Upper lobe of left lung (tissue), 6 donors: ENCODE measurements at regions not wholly inside any gene's neighbourhood (a gene's known extent, or its start where the extent isn't known, plus 50 kb on each side); places are given as distances from the start of the nearest gene placed in this dataset.

Experiments used
- ATAC-seq, 2 donors: fragments of 200-7000 bp; cut with Tn5 transposase; one replicate each; pipeline ENCODE4 v1.9.1; 2022; ENCODE audit warnings: mild to moderate bottlenecking in 2 of 2, moderate library complexity in 2 of 2; ENCODE audit not compliant: low FRiP score in 2 of 2
- DNase-seq, 2 donors: peaks; one replicate each; pipeline ENCODE4 v3.0.0-alpha.2; 2019 to 2020
- H3K27ac ChIP-seq, 4 donors: fragments of 200-600 bp; sonication (generic); one replicate each; pipeline ENCODE4 v1.5.1; 2016 to 2019
- H3K27me3 ChIP-seq, 4 donors: fragments of 200-600 bp; sonication (generic); one replicate each; pipeline ENCODE4 v1.5.1; 2017 to 2019
- H3K36me3 ChIP-seq, 4 donors: fragments of 200-600 bp; sonication (generic); one replicate each; pipeline ENCODE4 v1.5.1; 2016 to 2019
- H3K4me1 ChIP-seq, 4 donors: fragments of 200-600 bp; sonication (generic); one replicate each; pipeline ENCODE4 v1.5.1; 2018 to 2019
- H3K4me3 ChIP-seq, 4 donors: fragments of 200-600 bp; sonication (generic); one replicate each; pipeline ENCODE4 v1.5.1; 2017 to 2019; ENCODE audit warnings: mild to moderate bottlenecking in 2 of 4, moderate library complexity in 1 of 4
- H3K9me3 ChIP-seq, 4 donors: fragments of 200-600 bp; sonication (generic); one replicate each; pipeline ENCODE4 v1.5.1; 2018 to 2019
- EP300 ChIP-seq, 4 donors: sonication (generic); formaldehyde crosslinking; IDR thresholded peaks; one replicate each; pipeline ENCODE4 v1.5.1; 2017; ENCODE audit warnings: antibody characterized with exemption in 4 of 4, control low read depth in 2 of 4
- POLR2A ChIP-seq, 4 donors: fragments of 450-650 bp; IDR thresholded peaks; one replicate each; pipeline ENCODE4 v1.5.1; 2016 to 2017; ENCODE audit warnings: antibody characterized with exemption in 4 of 4, mild to moderate bottlenecking in 2 of 4
- POLR2AphosphoS5 ChIP-seq, 2 donors: sonication (generic); formaldehyde crosslinking; IDR thresholded peaks; one replicate each; pipeline ENCODE4 v1.5.1; 2017; ENCODE audit warnings: antibody characterized with exemption in 2 of 2
- WGBS, 2 donors: methylation state at CpG; one replicate each; pipeline ENCODE4 v1.1.5; 2017 to 2018; 5-methylcytosine and 5-hydroxymethylcytosine counted together
- TF ChIP-seq, protein P1 (sequence below), 6 experiments: fragments of 450-650 bp in 4 of 6; fragments of 200-600 bp in 2 of 6; sonication (generic) in 2 of 6; IDR thresholded peaks; one replicate each; pipeline ENCODE4 v1.5.1; 2016 to 2019; ENCODE audit warnings: antibody characterized with exemption in 6 of 6
- donor health status: DM: no; HTN: no; CAD: no; lungs with moderate emphysema.
- donor health status: DM: no; HTN: yes; CAD: no; lungs with severe emphysema.

DNA sequence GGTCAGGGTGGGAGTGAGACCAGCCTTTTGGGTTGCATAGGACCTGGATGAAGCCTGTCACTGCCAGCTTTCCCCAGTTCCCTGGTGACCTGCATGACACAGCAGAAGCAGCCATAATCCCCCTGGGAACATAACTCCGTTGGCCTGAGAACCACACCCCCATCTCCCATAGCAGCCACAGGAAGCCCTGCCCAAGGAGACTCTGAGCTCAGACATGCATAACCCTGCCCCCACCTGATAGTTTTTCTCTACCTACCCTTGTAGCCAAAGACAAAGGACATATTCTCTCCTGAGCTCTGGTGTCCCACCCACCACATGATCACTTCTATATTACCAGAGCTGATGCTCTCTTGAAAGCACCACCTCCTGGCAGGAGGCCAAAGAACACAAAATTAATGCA, 413.5 kb upstream of the HTR2A start:
- Histone ChIP-seq H3K4me1 (no peaks in the 10 kb centered on the region), H3K36me3 (no peaks in the 10 kb centered on the region), H3K4me3 (no peak overlapping the region), H3K27me3 (no peaks in the 10 kb centered on the region), H3K9me3 (no peaks in the 10 kb centered on the region), H3K27ac (no peak overlapping the region)
- TF ChIP-seq EP300 (IDR thresholded peaks at IDR 0.05): no peak
- no peak for TF ChIP-seq POLR2AphosphoS5 (IDR thresholded peaks at IDR 0.05)
- TF ChIP-seq, protein P1, sequence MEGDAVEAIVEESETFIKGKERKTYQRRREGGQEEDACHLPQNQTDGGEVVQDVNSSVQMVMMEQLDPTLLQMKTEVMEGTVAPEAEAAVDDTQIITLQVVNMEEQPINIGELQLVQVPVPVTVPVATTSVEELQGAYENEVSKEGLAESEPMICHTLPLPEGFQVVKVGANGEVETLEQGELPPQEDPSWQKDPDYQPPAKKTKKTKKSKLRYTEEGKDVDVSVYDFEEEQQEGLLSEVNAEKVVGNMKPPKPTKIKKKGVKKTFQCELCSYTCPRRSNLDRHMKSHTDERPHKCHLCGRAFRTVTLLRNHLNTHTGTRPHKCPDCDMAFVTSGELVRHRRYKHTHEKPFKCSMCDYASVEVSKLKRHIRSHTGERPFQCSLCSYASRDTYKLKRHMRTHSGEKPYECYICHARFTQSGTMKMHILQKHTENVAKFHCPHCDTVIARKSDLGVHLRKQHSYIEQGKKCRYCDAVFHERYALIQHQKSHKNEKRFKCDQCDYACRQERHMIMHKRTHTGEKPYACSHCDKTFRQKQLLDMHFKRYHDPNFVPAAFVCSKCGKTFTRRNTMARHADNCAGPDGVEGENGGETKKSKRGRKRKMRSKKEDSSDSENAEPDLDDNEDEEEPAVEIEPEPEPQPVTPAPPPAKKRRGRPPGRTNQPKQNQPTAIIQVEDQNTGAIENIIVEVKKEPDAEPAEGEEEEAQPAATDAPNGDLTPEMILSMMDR (IDR thresholded peaks at IDR 0.05): no peak
- TF ChIP-seq POLR2A (IDR thresholded peaks at IDR 0.05): no peak
- DNase-seq (no peak), ATAC-seq (no peak)
- 94 to 100% methylated on average over 1 of the region's 1 CpG for WGBS, 2 donors

DNA sequence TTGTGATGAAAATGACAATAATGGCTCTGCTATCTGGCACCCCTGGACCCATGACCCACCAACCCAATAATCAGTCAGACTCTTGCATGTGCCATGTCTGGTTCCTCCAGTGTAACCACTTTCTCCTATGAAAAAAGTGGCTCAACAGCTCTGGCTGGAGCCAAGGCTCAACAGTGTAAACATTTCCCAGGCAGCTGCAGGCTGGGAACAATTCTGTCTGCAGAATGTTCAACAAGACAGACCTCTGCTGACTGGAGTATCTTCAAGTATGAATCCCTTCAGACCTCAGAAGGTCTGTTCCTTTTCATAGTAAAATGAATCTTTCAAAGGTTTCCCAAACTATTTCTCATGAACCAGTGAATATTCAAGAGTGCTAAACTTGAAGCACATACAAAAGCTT, 410.1 kb upstream of the HTR2A start:
- no peak for TF ChIP-seq POLR2A (IDR thresholded peaks at IDR 0.05)
- TF ChIP-seq, protein P1 (IDR thresholded peaks at IDR 0.05): no peak
- TF ChIP-seq POLR2AphosphoS5 (IDR thresholded peaks at IDR 0.05): no peak
- TF ChIP-seq EP300 (IDR thresholded peaks at IDR 0.05): no peak
- no peak for ATAC-seq
- Histone ChIP-seq H3K36me3 (no peaks in the 10 kb centered on the region), H3K27me3 (no peaks in the 10 kb centered on the region), H3K9me3 (no peaks in the 10 kb centered on the region), H3K4me1 (no peaks in the 10 kb centered on the region), H3K27ac (no peak overlapping the region), H3K4me3 (no peak overlapping the region)
- DNase-seq: no peak

DNA sequence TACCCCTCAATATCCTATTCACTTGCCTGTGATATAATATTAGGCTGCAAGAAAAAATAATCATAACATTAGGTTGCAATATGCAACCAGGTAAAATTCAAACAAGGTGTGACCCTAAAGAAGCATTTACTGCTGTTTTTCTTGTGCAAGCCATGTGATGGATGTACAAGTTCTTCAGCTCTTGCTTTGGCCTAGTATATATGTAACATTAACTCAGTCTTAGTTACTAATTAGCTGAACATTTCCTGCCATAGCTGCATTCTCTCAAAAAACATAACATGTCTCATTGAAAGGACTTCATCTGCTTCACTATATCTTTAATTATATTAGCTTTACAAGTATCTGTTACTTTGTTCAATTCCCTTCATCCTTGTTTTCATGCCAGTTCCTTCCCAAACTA, 406.8 kb upstream of the HTR2A start:
- no peak for ATAC-seq
- no peak overlapping the region for H3K4me3 ChIP-seq
- no peak for TF ChIP-seq POLR2AphosphoS5 (IDR thresholded peaks at IDR 0.05)
- TF ChIP-seq POLR2A (IDR thresholded peaks at IDR 0.05): no peak
- TF ChIP-seq, protein P1 (IDR thresholded peaks at IDR 0.05): no peak
- no peak for TF ChIP-seq EP300 (IDR thresholded peaks at IDR 0.05)
- no peak overlapping the region for H3K27ac ChIP-seq
- H3K9me3 ChIP-seq: no peaks in the 10 kb centered on the region
- H3K4me1 ChIP-seq: no peaks in the 10 kb centered on the region
- no peaks in the 10 kb centered on the region for H3K27me3 ChIP-seq
- DNase-seq: no peak
- H3K36me3 ChIP-seq: no peaks in the 10 kb centered on the region

DNA sequence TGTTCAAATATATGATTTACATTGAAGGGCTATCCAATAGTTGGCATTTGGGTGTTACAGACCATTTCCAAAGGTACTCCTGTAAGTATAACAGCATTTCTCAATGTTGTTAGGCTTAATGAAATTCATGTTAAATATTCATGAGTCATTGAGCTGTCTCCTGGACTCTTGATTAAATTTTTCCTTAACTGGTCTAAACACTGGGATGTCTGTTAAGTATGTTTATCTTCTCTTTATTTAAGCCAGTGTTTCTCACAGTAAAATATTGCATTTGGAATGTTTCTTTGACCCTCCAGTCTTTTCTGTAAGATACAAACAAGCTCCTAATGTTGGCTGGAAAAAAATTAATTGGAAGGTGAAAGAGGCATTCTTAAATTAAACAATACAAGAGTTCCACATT, 402.5 kb upstream of the HTR2A start:
- Histone ChIP-seq H3K4me1 (no peaks in the 10 kb centered on the region), H3K9me3 (no peaks in the 10 kb centered on the region), H3K36me3 (no peaks in the 10 kb centered on the region), H3K27ac (no peak overlapping the region), H3K27me3 (no peaks in the 10 kb centered on the region), H3K4me3 (no peak overlapping the region)
- no peak for ATAC-seq
- DNase-seq: no peak
- no peak for TF ChIP-seq EP300 (IDR thresholded peaks at IDR 0.05)
- TF ChIP-seq POLR2AphosphoS5 (IDR thresholded peaks at IDR 0.05): no peak
- no peak for TF ChIP-seq POLR2A (IDR thresholded peaks at IDR 0.05)
- TF ChIP-seq, protein P1 (IDR thresholded peaks at IDR 0.05): no peak

DNA sequence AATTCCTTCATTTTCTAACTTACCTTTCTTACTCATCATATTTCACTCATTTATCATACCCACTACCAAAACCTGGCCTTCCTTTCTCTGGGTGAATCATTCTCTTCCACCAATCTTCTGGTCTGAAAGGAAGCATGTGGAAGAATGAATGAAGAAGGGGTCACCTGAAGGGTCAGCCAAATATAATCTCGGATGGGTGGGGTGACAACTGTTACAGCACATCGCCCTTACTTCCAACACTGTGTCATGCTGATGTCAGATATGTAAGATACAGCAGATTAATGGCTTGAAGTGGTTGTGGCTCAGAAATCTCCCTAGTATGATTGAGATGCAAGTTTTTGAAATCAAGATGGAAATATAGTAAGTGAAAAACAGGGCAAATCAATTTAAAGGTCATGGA, 401.7 kb upstream of the HTR2A start:
- Histone ChIP-seq H3K27me3 (no peaks in the 10 kb centered on the region), H3K4me1 (no peaks in the 10 kb centered on the region), H3K9me3 (no peaks in the 10 kb centered on the region), H3K36me3 (no peaks in the 10 kb centered on the region), H3K27ac (no peak overlapping the region), H3K4me3 (no peak overlapping the region)
- no peak for DNase-seq
- 68 to 77% methylated on average over 2 of the region's 2 CpGs for WGBS, 2 donors
- TF ChIP-seq POLR2A (IDR thresholded peaks at IDR 0.05) (no peak), POLR2AphosphoS5 (IDR thresholded peaks at IDR 0.05) (no peak), EP300 (IDR thresholded peaks at IDR 0.05) (no peak)
- TF ChIP-seq, protein P1 (IDR thresholded peaks at IDR 0.05): no peak
- ATAC-seq: no peak
